H1 (cell line): ENCODE measurements at regions not wholly inside any gene's neighbourhood (a gene's known extent, or its start where the extent isn't known, plus 50 kb on each side); places are given as distances from the start of the nearest gene placed in this dataset.

Experiments
- CTCF ChIA-PET: fragments of 300-600 bp; sonication (Branson Sonifier 250); formaldehyde crosslinking; loops from one replicate; lab custom pipeline; 2021; ENCODE audit not compliant: partially characterized antibody; lab: Charles Lee
- POLR2A ChIA-PET: fragments of 300-600 bp; sonication (Branson Sonifier 250); formaldehyde crosslinking; loops from one replicate; lab custom pipeline; 2021; ENCODE audit warnings: inconsistent platforms; ENCODE audit not compliant: partially characterized antibody; lab: Charles Lee
- DNase-seq, 2 experiments: peaks; one replicate each; pipeline versions ENCODE4 v3.0.0 to v3.0.0-alpha.2; 2010 to 2022; ENCODE audit warnings: low spot score in 2 of 2, low read depth in 1 of 2, mixed read lengths in 1 of 2
- FAIRE-seq: peaks from 2 replicates; lab custom pipeline; 2011; peaks lifted over from hg19 to GRCh38; lab: Jason Lieb, UNC
- H2AFZ ChIP-seq: 2 replicates; pipeline ENCODE4 v1.8.1; 2012; ENCODE audit warnings: low read length, inconsistent platforms
- H2AK5ac ChIP-seq: 2 replicates; pipeline ENCODE4 v1.6.1; 2013; ENCODE audit warnings: low read depth, low read length
- H2BK120ac ChIP-seq: replicated peaks from 2 replicates; pipeline ENCODE3; 2013; ENCODE audit warnings: low read depth, low read length, inconsistent platforms
- H2BK12ac ChIP-seq: 2 replicates; pipeline ENCODE4 v1.6.1; 2013; ENCODE audit warnings: low read depth, low read length
- H2BK15ac ChIP-seq: 2 replicates; pipeline ENCODE4 v1.6.1; 2013; ENCODE audit warnings: low read length
- H2BK20ac ChIP-seq: 2 replicates; pipeline ENCODE4 v1.6.1; 2013; ENCODE audit warnings: low read length
- H2BK5ac ChIP-seq: 2 replicates; pipeline ENCODE4 v1.6.1; 2013; ENCODE audit warnings: low read depth, low read length
- H3K14ac ChIP-seq: 2 replicates; pipeline ENCODE4 v1.6.1; 2013; ENCODE audit warnings: inconsistent platforms; ENCODE audit not compliant: insufficient read length
- H3K18ac ChIP-seq: 2 replicates; pipeline ENCODE4 v1.6.1; 2013; ENCODE audit warnings: low read length; ENCODE audit errors: extremely low read depth
- H3K23ac ChIP-seq: 2 replicates; pipeline ENCODE4 v1.6.1; 2013; ENCODE audit warnings: inconsistent platforms; ENCODE audit not compliant: insufficient read length
- H3K23me2 ChIP-seq: 2 replicates; pipeline ENCODE4 v1.6.1; 2013; ENCODE audit warnings: low read depth, low read length
- H3K27ac ChIP-seq: 2 replicates; pipeline ENCODE4 v1.6.1; 2011; ENCODE audit warnings: low read depth, low read length, inconsistent platforms
- H3K27me3 ChIP-seq, 4 experiments: replicated peaks in 1 of 4; 1 replicate in 1 of 4; 2 replicates in 3 of 4; pipeline versions ENCODE4 v1.6.1 to v1.8.1; 2011 to 2013; ENCODE audit warnings: low read length in 3 of 4, mild to moderate bottlenecking in 3 of 4, inconsistent platforms in 2 of 4, mixed read lengths in 2 of 4, moderate library complexity in 1 of 4; ENCODE audit not compliant: control insufficient read depth in 3 of 4, insufficient read depth in 3 of 4; ENCODE audit errors: extremely low read depth in 1 of 4
- H3K36me3 ChIP-seq, 4 experiments: 2 replicates each; pipeline versions ENCODE4 v1.6.1 to v1.8.1; 2011 to 2013; ENCODE audit warnings: mild to moderate bottlenecking in 4 of 4, low read length in 3 of 4, moderate library complexity in 2 of 4, control low read depth in 1 of 4, inconsistent platforms in 1 of 4; ENCODE audit not compliant: insufficient read depth in 4 of 4, control insufficient read depth in 2 of 4
- H3K4ac ChIP-seq: replicated peaks from 2 replicates; pipeline ENCODE3; 2013; ENCODE audit warnings: low read length, low read depth, mixed read lengths, inconsistent platforms; ENCODE audit not compliant: insufficient read length
- H3K4me1 ChIP-seq, 4 experiments: replicated peaks in 1 of 4; 1 replicate in 1 of 4; 2 replicates in 3 of 4; pipeline versions ENCODE4 v1.6.1 to v1.8.1; 2011 to 2013; ENCODE audit warnings: low read length in 3 of 4, inconsistent platforms in 2 of 4, mixed read lengths in 1 of 4; ENCODE audit not compliant: insufficient read depth in 4 of 4, control insufficient read depth in 3 of 4
- H3K4me2 ChIP-seq, 2 experiments: 2 replicates each; pipeline versions ENCODE4 v1.6.1 to v1.8.1; 2011 to 2013; ENCODE audit warnings: low read depth in 2 of 2, low read length in 2 of 2, control low read depth in 1 of 2, inconsistent platforms in 1 of 2, mild to moderate bottlenecking in 1 of 2; ENCODE audit not compliant: insufficient read depth in 1 of 2
- H3K4me3 ChIP-seq, 4 experiments: fragments of 200-600, 300-600 bp in 1 of 4; sonication (generic), shearing (Covaris generic), sonication (Bioruptor Twin) in 1 of 4; 2 replicates each; pipeline versions ENCODE4 v1.5.1 to v1.8.1; 2011 to 2016; ENCODE audit warnings: low read length in 4 of 4, low read depth in 3 of 4, control low read depth in 2 of 4, inconsistent platforms in 2 of 4, mild to moderate bottlenecking in 2 of 4, mixed read lengths in 1 of 4, moderate library complexity in 1 of 4; ENCODE audit not compliant: insufficient read depth in 2 of 4; ENCODE audit errors: extremely low read depth in 1 of 4
- H3K56ac ChIP-seq: replicated peaks from 2 replicates; pipeline ENCODE3; 2013; ENCODE audit warnings: low read depth, mild to moderate bottlenecking, mixed read lengths, low read length, inconsistent platforms; ENCODE audit not compliant: insufficient read length
- H3K79me1 ChIP-seq: 2 replicates; pipeline ENCODE4 v1.6.1; 2013; ENCODE audit warnings: low read depth, low read length, control low read depth
- H3K79me2 ChIP-seq, 2 experiments: 2 replicates each; pipeline versions ENCODE4 v1.6.1 to v1.8.1; 2012 to 2013; ENCODE audit warnings: low read length in 2 of 2, mild to moderate bottlenecking in 2 of 2, inconsistent platforms in 1 of 2; ENCODE audit not compliant: insufficient read depth in 2 of 2, control insufficient read depth in 1 of 2
- H3K9ac ChIP-seq, 4 experiments: replicated peaks in 1 of 4; 1 replicate in 1 of 4; 2 replicates in 3 of 4; pipeline versions ENCODE4 v1.6.1 to v1.8.1; 2011 to 2013; ENCODE audit warnings: low read depth in 3 of 4, low read length in 3 of 4, control low read depth in 2 of 4, mild to moderate bottlenecking in 2 of 4, moderate library complexity in 2 of 4, inconsistent platforms in 1 of 4; ENCODE audit errors: extremely low read depth in 1 of 4
- H3K9me3 ChIP-seq, 2 experiments: 2 replicates each; pipeline versions ENCODE4 v1.6.1 to v1.8.1; 2012 to 2013; ENCODE audit warnings: mild to moderate bottlenecking in 2 of 2, moderate library complexity in 2 of 2, control low read depth in 1 of 2, inconsistent platforms in 1 of 2, low read depth in 1 of 2, low read length in 1 of 2, mixed read lengths in 1 of 2; ENCODE audit not compliant: insufficient read depth in 2 of 2
- H4K20me1 ChIP-seq, 2 experiments: replicated peaks in 1 of 2; 2 replicates each; pipeline versions ENCODE3 to v1.8.1; 2011 to 2013; ENCODE audit warnings: inconsistent platforms in 2 of 2, low read length in 2 of 2, mild to moderate bottlenecking in 1 of 2; ENCODE audit not compliant: insufficient read depth in 2 of 2, control insufficient read depth in 1 of 2
- H4K5ac ChIP-seq: 2 replicates; pipeline ENCODE4 v1.6.1; 2013; ENCODE audit warnings: low read length, low read depth, mixed read lengths, inconsistent platforms; ENCODE audit not compliant: insufficient read length
- H4K8ac ChIP-seq: 2 replicates; pipeline ENCODE4 v1.8.0; 2013; ENCODE audit warnings: mild to moderate bottlenecking, moderate library complexity, low read length, inconsistent platforms; ENCODE audit not compliant: insufficient read depth; ENCODE audit errors: extremely low read depth
- H4K91ac ChIP-seq: replicated peaks from 2 replicates; pipeline ENCODE3; 2013; ENCODE audit warnings: low read length, mixed read lengths, inconsistent platforms; ENCODE audit not compliant: insufficient read length
- CHD2 ChIP-seq: IDR thresholded peaks from 2 replicates; pipeline ENCODE4 v1.6.1; 2012; ENCODE audit warnings: low read length, improper control_type of control experiment
- HDAC6 ChIP-seq: IDR thresholded peaks from one replicate; pipeline ENCODE4 v1.7.1; 2012; ENCODE audit warnings: low read depth, mild to moderate bottlenecking, inconsistent platforms, low read length, moderate library complexity
- WGBS, 2 experiments: shearing (Covaris generic) in 1 of 2; methylation state at CpG; one replicate each; pipeline versions ENCODE4 v1.1.6 to v1.1.7; 2013 to 2015; ENCODE audit warnings: low lambda C conversion rate in 2 of 2, mixed read lengths in 2 of 2, inconsistent platforms in 1 of 2, low coverage in 1 of 2, missing lambda C conversion rate in 1 of 2; ENCODE audit not compliant: insufficient replicate concordance in 2 of 2, insufficient coverage in 1 of 2, insufficient read length in 1 of 2; ENCODE audit errors: extremely low coverage in 1 of 2, missing lambda C conversion rate in 1 of 2; 5-methylcytosine and 5-hydroxymethylcytosine counted together

- WGBS, 2 experiments, result 75% methylated on average over 6 of the region's 6 CpGs; no CpG with 5 or more reads in 1 of the 2 experiments
- Histone ChIP-seq H2BK15ac (no peak overlapping the region), H4K8ac (no peak overlapping the region), H3K23me2 (no peaks in the 10 kb centered on the region), H3K4ac (no peak overlapping the region), H3K79me2 (no peaks in the 10 kb centered on the region), H2BK12ac (no peak overlapping the region), H4K5ac (no peak overlapping the region), H3K4me2 (no peak overlapping the region), H3K18ac (no peak overlapping the region), H2BK20ac (no peak overlapping the region), H3K4me1 (peaks cover 0 to 3% (median 0%) of the 10 kb centered on the region in 4 experiments; a peak in 2 of 7 replicates), H3K27me3 (no peaks in the 10 kb centered on the region), H4K91ac (no peak overlapping the region), H3K36me3 (no peaks in the 10 kb centered on the region), H3K23ac (no peak overlapping the region), H3K79me1 (no peaks in the 10 kb centered on the region), H3K14ac (no peak overlapping the region), H2BK5ac (no peak overlapping the region), H3K27ac (no peak overlapping the region), H4K20me1 (no peaks in the 10 kb centered on the region), H2BK120ac (no peak overlapping the region), H2AK5ac (no peak overlapping the region), H3K9me3 (no peaks in the 10 kb centered on the region), H3K9ac (no peak overlapping the region), H2AFZ (no peak overlapping the region), H3K4me3 (no peak overlapping the region), H3K56ac (no peak overlapping the region)
- POLR2A ChIA-PET, result interaction anchor here (0.6 kb wide), 1 partner anchor 69 kb away, joined by 3 read pairs; no protein-coding TSS in a partner anchor
- DNase-seq, result no peak
- no peak for FAIRE-seq
- CTCF ChIA-PET, result interaction anchor here (0.7 to 2.0 kb wide), 4 partner anchors 9 to 286 kb away, joined by 3 to 5 read pairs (median 4); no protein-coding TSS in a partner anchor
- TF ChIP-seq HDAC6 (no peak), CHD2 (no peak)
Observed at GRCh38 chr12:63090716-63091115, 60.3 kb downstream of the AVPR1A start.
